ENCODE measurements at regions not wholly inside any gene's neighbourhood (a gene's known extent, or its start where the extent isn't known, plus 50 kb on each side); places are given as distances from the start of the nearest gene placed in this dataset.

- no peaks in the 10 kb centered on the region for H3K27me3 Mint-ChIP-seq (ENCODE audit: low read depth)
- H3K27ac Mint-ChIP-seq = no peak overlapping the region
- no peaks in the 10 kb centered on the region for H3K4me1 Mint-ChIP-seq
- TF ChIP-seq CTCF (IDR thresholded peaks at IDR 0.05; ENCODE audit: unreplicated experiment) = no peak
- H3K9me3 Mint-ChIP-seq = no peaks in the 10 kb centered on the region
- no peaks in the 10 kb centered on the region for H3K36me3 Mint-ChIP-seq
- no peak overlapping the region for H3K4me3 Mint-ChIP-seq
- no peak for DNase-seq (ENCODE audit: low spot score in 2 of 2, unreplicated experiment in 2 of 2)
Observed at GRCh38 chr7:54069843-54070242, 472.3 kb upstream of the VSTM2A start.

GRCh38 chr7:54072710-54073109, 469.5 kb upstream of the VSTM2A start:
- Mint-ChIP-seq H3K27me3 (ENCODE audit: low read depth) (no peaks in the 10 kb centered on the region), H3K27ac (no peak overlapping the region), H3K36me3 (no peaks in the 10 kb centered on the region), H3K4me3 (no peak overlapping the region), H3K4me1 (no peaks in the 10 kb centered on the region), H3K9me3 (no peaks in the 10 kb centered on the region)
- DNase-seq (ENCODE audit: low spot score in 2 of 2, unreplicated experiment in 2 of 2) = no peak
- TF ChIP-seq CTCF (IDR thresholded peaks at IDR 0.05; ENCODE audit: unreplicated experiment) = no peak

- no peaks in the 10 kb centered on the region for H3K4me1 Mint-ChIP-seq
- no peak for TF ChIP-seq CTCF (IDR thresholded peaks at IDR 0.05; ENCODE audit: unreplicated experiment)
- no peak overlapping the region for H3K4me3 Mint-ChIP-seq
- DNase-seq (ENCODE audit: low spot score in 2 of 2, unreplicated experiment in 2 of 2) = no peak
- no peaks in the 10 kb centered on the region for H3K27me3 Mint-ChIP-seq (ENCODE audit: low read depth)
- H3K9me3 Mint-ChIP-seq = no peaks in the 10 kb centered on the region
- no peaks in the 10 kb centered on the region for H3K36me3 Mint-ChIP-seq
- no peak overlapping the region for H3K27ac Mint-ChIP-seq
Observed at GRCh38 chr7:54076616-54077015, 465.6 kb upstream of the VSTM2A start.

GRCh38 chr7:54080525-54080924, 461.6 kb upstream of the VSTM2A start:
- no peak for DNase-seq (ENCODE audit: low spot score in 2 of 2, unreplicated experiment in 2 of 2)
- Mint-ChIP-seq H3K4me1 (no peaks in the 10 kb centered on the region), H3K27ac (no peak overlapping the region), H3K4me3 (no peak overlapping the region), H3K36me3 (no peaks in the 10 kb centered on the region), H3K9me3 (no peaks in the 10 kb centered on the region), H3K27me3 (ENCODE audit: low read depth) (no peaks in the 10 kb centered on the region)
- no peak for TF ChIP-seq CTCF (IDR thresholded peaks at IDR 0.05; ENCODE audit: unreplicated experiment)

GRCh38 chr7:54080971-54081370, 461.2 kb upstream of the VSTM2A start:
- no peaks in the 10 kb centered on the region for H3K36me3 Mint-ChIP-seq
- H3K27me3 Mint-ChIP-seq (ENCODE audit: low read depth) = no peaks in the 10 kb centered on the region
- no peak for DNase-seq (ENCODE audit: low spot score in 2 of 2, unreplicated experiment in 2 of 2)
- TF ChIP-seq CTCF (IDR thresholded peaks at IDR 0.05; ENCODE audit: unreplicated experiment) = no peak
- H3K4me3 Mint-ChIP-seq = no peak overlapping the region
- no peak overlapping the region for H3K27ac Mint-ChIP-seq
- no peaks in the 10 kb centered on the region for H3K9me3 Mint-ChIP-seq
- no peaks in the 10 kb centered on the region for H3K4me1 Mint-ChIP-seq

GRCh38 chr7:54084340-54084739, 457.8 kb upstream of the VSTM2A start:
- no peaks in the 10 kb centered on the region for H3K27me3 Mint-ChIP-seq (ENCODE audit: low read depth)

More at GRCh38 chr7:54084340-54084739, 457.8 kb upstream of the VSTM2A start:
- H3K4me1 Mint-ChIP-seq = no peaks in the 10 kb centered on the region
- no peak for DNase-seq (ENCODE audit: low spot score in 2 of 2, unreplicated experiment in 2 of 2)
- no peaks in the 10 kb centered on the region for H3K36me3 Mint-ChIP-seq
- H3K27ac Mint-ChIP-seq = no peak overlapping the region
- TF ChIP-seq CTCF (IDR thresholded peaks at IDR 0.05; ENCODE audit: unreplicated experiment) = no peak
- no peak overlapping the region for H3K4me3 Mint-ChIP-seq
- no peaks in the 10 kb centered on the region for H3K9me3 Mint-ChIP-seq

Measured in mesothelial cell of epicardium (in vitro differentiated cells).